NCI-H2196 (cell line): ENCODE measurements at regions not wholly inside any gene's neighbourhood (a gene's known extent, or its start where the extent isn't known, plus 50 kb on each side); places are given as distances from the start of the nearest gene placed in this dataset.

ENCODE experiments used
- DNase-seq: peaks from one replicate; lab custom pipeline; 2025; ENCODE audit not compliant: unreplicated experiment; lab: John Stamatoyannopoulos, UW

GRCh38 chrX:39206399-39207145 lies 405.3 kb downstream of the MID1IP1 start:
- DNase-seq = no peak

- DNase-seq = no peak
Measured at GRCh38 chrX:39211501-39211900, 410.2 kb downstream of the MID1IP1 start.

- DNase-seq = no peak
Measured at GRCh38 chrX:39212456-39212855, 411.2 kb downstream of the MID1IP1 start.

- no peak for DNase-seq
Measured at GRCh38 chrX:39214387-39215126, 413.3 kb downstream of the MID1IP1 start.

- DNase-seq = no peak
Measured at GRCh38 chrX:39220952-39221351, 419.7 kb downstream of the MID1IP1 start.

GRCh38 chrX:39222346-39223113 lies 421.3 kb downstream of the MID1IP1 start:
- DNase-seq = no peak

GRCh38 chrX:39226251-39226650 lies 425.0 kb downstream of the MID1IP1 start:
- DNase-seq = no peak

GRCh38 chrX:39227371-39227770 lies 426.1 kb downstream of the MID1IP1 start:
- no peak for DNase-seq

- DNase-seq = no peak
Measured at GRCh38 chrX:39238006-39238405, 436.7 kb downstream of the MID1IP1 start.

GRCh38 chrX:39242187-39242586 lies 440.9 kb downstream of the MID1IP1 start:
- DNase-seq = peak; percentile 20

- DNase-seq = no peak
Measured at GRCh38 chrX:39244147-39244546, 442.9 kb downstream of the MID1IP1 start.

- DNase-seq = no peak
Measured at GRCh38 chrX:39245024-39245423, 443.8 kb downstream of the MID1IP1 start.

GRCh38 chrX:39247536-39247935 lies 446.3 kb downstream of the MID1IP1 start:
- DNase-seq = no peak

GRCh38 chrX:39248330-39248729 lies 447.1 kb downstream of the MID1IP1 start:
- no peak for DNase-seq

GRCh38 chrX:39249999-39250398 lies 448.7 kb downstream of the MID1IP1 start:
- DNase-seq = no peak

GRCh38 chrX:39251995-39252394 lies 450.7 kb downstream of the MID1IP1 start:
- no peak for DNase-seq

- DNase-seq = peak; percentile 1
Measured at GRCh38 chrX:39253551-39253950, 452.3 kb downstream of the MID1IP1 start.

GRCh38 chrX:39258331-39258730 lies 457.1 kb downstream of the MID1IP1 start:
- peak; percentile 5 for DNase-seq

GRCh38 chrX:39260965-39261364 lies 459.7 kb downstream of the MID1IP1 start:
- DNase-seq = no peak

GRCh38 chrX:39261446-39262147 lies 460.3 kb downstream of the MID1IP1 start:
- DNase-seq = peak; percentile 26

- no peak for DNase-seq
Measured at GRCh38 chrX:39262641-39263040, 461.4 kb downstream of the MID1IP1 start.
